HG03097 (cell line): ENCODE measurements at regions not wholly inside any gene's neighbourhood (a gene's known extent, or its start where the extent isn't known, plus 50 kb on each side); places are given as distances from the start of the nearest gene placed in this dataset.
"Not testable (repeated sequence)": the region's sequence is repeated elsewhere in the genome, so short reads cannot be mapped to it uniquely, and the experiment has no call there.

Experiments
- ATAC-seq: cut with Tn5 transposase; IDR thresholded peaks from one replicate; pipeline ENCODE4 v1.9.1; 2021; ENCODE audit not compliant: unreplicated experiment, low FRiP score

DNA sequence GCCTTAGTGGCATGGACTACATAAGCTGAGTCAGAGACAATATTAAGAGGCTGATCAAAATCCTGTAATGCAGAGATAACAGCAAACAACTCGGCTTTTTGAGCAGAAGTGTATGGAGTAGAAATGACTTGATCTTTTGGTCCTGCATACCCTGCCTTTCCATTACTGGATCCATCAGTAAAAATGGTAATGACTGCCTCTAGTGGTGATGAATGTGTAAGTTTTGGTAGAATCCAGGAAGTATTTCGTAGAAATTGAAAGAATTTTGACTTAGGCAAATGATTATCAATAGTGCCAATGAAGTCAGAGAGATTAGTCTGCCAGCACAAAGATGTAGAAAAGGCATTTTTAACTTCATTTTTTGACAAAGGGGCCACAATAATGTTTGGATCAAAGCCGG is 146.4 kb upstream of the API5 start:
- ATAC-seq: not testable (repeated sequence)

GRCh38 chr11:43168241-43168640 is 143.6 kb upstream of the API5 start:
- ATAC-seq: not testable (repeated sequence)

GRCh38 chr11:43172477-43172876 is 139.3 kb upstream of the API5 start:
- ATAC-seq: no peak

- no peak for ATAC-seq
Observed at GRCh38 chr11:43177975-43178374, 133.8 kb upstream of the API5 start.

DNA sequence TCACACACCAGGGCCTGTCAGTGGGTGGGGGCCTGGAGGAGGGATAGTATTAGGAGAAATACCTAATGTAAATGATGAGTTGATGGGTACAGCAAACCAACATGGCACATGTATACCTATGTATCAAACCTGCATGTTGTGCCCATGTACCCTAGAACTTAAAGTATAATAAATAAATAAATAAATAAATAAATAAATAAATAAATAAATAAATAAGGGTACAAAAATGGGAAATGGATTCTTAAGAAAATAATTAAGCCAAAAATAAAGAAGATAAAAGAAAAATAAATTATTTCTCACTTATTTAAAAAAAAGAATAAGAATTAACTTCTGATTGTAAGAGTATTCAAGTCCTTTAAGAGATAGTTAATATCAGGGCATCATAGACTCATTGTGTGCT is 117.3 kb upstream of the API5 start:
- not testable (repeated sequence) for ATAC-seq

DNA sequence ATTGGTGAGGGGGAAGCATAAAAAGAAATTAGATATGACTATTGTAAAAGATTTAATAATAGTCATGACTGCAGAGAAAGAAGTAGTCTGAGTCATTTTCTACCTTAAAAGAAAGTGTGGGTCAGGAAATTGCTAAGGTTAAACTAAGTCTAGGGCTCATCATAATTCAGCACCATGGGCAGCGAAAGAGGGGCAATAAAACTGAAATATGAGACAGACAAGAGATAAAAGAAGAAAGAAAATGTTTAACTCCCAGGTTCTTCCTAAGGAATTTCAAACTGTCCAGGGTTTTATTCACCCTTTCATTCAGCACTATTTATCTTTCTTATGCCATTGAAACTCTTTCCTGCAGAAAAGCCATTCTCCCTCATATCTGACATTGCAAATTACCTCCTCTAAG is 114.4 kb upstream of the API5 start:
- ATAC-seq: no peak

DNA sequence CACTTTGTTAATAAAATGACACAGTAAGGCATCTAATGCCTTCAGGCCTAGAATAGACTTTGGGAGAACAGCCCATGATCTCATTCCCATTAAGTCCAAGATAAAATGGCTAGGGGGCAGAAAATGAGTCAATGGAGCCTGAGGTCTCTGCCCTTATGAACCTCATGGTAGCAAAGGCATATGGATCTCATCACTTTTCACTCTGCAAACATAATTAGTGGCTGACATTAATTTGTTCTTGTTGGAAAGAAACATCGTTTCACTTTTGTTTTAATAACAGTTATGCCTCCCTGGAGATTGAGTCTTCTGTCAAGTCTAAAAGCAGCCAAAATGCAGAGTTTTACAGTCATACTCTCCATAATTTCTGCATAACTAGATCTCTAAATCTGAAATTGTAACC is 111.8 kb upstream of the API5 start:
- no peak for ATAC-seq

GRCh38 chr11:43212279-43212678 is 99.5 kb upstream of the API5 start:
- ATAC-seq: no peak

DNA sequence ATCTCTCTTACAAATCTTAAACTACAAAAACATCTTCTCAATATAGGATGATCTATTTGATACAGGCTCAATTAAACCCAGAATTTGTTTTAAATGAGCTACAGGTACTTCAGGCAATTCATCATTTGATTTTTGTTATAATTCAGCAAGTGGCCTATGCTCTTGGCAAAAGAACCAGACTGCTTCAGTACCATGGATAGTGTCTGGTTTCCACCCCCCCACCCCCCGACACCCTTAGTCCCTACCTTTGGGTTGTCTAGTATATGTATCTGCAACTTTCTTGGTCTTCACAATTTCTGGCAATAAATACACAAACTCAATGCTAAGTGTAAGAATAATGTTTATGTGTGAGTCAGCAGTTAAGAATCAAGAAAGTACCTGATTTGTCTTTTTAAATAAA is 97.3 kb upstream of the API5 start:
- ATAC-seq: no peak

DNA sequence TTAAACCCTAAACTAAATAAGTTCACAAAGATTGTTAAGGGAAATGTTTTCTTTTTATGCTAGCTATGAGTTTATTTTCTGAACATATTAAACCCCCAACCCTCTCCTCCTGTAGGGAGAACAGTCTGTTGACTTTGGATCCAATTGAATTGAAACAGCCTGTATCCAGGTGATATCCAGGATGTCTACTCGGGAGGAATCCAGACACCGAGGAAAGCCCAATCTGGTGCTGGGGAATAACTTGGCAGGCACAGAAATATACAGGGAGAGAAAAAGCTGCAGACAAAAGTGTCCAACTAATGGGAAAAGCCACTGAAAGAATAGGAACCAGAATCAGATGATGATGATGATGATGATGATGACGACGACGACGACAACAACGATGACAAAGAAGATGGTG is 93.9 kb upstream of the API5 start:
- no peak for ATAC-seq

DNA sequence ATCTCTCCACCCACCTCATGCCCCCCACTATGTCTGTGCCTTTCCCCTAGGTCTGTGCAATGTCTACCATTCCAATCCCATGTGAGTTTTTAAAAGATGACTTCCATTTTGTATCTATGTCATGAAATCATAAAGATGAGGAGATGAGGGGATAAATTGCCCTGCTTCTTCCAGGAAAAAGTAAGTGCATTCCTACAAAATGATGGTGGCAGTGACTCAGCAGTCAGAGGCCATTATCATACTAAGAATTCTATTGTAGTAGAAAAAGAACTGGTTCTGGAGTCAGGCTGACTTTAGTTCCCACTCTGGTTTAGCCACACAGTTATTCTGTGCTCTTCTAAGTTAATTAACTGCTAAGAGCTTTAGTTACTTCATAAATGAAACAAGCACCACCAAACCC is 89.6 kb upstream of the API5 start:
- ATAC-seq: no peak

DNA sequence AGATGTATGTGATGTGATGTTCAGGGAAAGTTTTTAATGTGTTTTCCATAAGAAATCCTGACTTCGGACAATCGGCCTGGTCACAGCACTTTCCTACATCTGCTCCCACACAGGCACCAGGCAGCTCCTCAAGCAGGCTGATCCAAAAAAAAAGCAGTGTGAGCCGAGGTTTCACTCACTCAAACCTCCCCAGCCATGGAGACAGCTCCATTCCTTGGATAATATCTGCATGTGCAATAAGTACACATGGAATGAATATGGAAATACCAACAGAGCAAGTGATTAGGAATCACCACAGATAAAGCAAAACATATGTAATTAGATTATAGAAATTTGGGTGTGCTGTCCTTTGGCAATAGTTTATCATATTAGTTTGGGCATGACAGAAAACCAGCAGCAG is 88.8 kb upstream of the API5 start:
- no peak for ATAC-seq

- no peak for ATAC-seq
Observed at GRCh38 chr11:43234881-43235280, 76.9 kb upstream of the API5 start.

- no peak for ATAC-seq
Observed at GRCh38 chr11:43238341-43238740, 73.5 kb upstream of the API5 start.

- ATAC-seq: no peak
Observed at GRCh38 chr11:43239791-43240190, 72.0 kb upstream of the API5 start.

GRCh38 chr11:43242401-43242800 is 69.4 kb upstream of the API5 start:
- no peak for ATAC-seq

GRCh38 chr11:43243927-43244326 is 67.9 kb upstream of the API5 start:
- ATAC-seq: no peak

DNA sequence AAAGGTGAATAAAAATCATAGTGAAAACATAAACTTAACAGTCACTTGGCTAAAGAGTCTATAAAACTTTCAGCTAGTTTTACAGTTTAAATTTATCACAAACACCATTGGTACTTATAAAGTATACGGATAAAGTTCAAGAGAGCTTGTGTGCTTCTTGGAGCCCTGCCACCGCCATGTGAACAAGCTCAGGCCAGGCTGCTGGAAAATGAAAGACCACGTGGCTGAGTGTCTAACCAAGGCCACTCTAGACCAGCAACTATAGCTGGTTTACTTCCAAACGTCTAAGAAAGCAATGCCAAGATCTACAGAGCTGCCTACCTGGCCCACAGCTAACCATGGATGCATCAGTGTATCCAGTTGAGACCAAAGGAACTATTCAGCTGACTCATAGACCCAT is 66.3 kb upstream of the API5 start:
- ATAC-seq: no peak

DNA sequence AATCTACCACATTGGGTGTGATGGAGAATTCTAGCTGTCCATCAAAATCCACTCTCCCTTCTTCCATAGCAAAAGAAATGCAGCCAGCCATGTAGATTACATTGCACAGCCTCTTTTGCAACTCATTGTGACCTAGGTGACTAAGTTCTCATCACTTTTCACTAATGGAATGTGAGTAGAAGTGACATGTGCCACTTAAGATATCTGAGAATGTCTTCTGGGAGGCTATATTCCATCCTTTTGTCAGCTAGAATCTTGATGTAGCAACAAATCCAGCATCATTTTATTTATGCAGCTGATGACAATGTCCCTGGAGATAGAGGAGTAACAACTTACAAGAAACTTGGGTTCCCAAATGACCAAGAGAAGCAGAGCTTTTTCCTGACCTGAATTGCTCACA is 61.5 kb upstream of the API5 start:
- ATAC-seq: no peak

DNA sequence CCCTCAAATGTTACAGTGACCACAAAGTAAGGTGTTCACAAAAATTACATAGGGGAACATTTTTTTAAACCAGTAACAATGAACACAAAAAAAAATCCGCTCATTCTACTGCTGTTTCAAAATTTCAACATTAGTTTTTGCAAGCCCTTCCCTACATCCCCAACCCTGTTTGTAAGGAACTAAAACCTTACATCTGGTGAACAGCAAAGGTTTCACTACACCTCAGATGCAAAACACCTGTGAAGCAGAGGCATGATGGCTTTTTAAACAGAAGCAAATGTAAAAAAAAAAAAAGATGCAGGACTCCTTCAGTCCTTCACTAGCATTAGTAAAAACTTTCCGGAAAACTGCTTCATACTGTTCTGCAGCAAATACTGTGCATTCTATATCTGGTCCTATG is 50.0 kb upstream of the API5 start:
- ATAC-seq: no peak
